HFFc6 (cell line): ENCODE measurements at regions not wholly inside any gene's neighbourhood (a gene's known extent, or its start where the extent isn't known, plus 50 kb on each side); places are given as distances from the start of the nearest gene placed in this dataset.

ENCODE experiments used
- DNase-seq: peaks from one replicate; pipeline ENCODE4 v3.0.0-alpha.2; 2018
- H3K27ac Mint-ChIP-seq: 2 replicates; pipeline ENCODE4 v1.8.0; 2020; ENCODE audit warnings: mild to moderate bottlenecking, mixed read lengths
- H3K27me3 Mint-ChIP-seq: 2 replicates; pipeline ENCODE4 v1.8.0; 2021; ENCODE audit warnings: mild to moderate bottlenecking, moderate library complexity, mixed read lengths; ENCODE audit not compliant: insufficient read depth
- H3K36me3 Mint-ChIP-seq: 2 replicates; pipeline ENCODE4 v1.8.0; 2021; ENCODE audit warnings: low read depth, mixed read lengths
- H3K4me1 Mint-ChIP-seq: 2 replicates; pipeline ENCODE4 v1.8.0; 2020; ENCODE audit warnings: low read depth, mixed read lengths
- H3K4me3 Mint-ChIP-seq: 2 replicates; pipeline ENCODE4 v1.8.0; 2020; ENCODE audit warnings: mild to moderate bottlenecking, moderate library complexity, mixed read lengths
- H3K9me3 Mint-ChIP-seq: 2 replicates; pipeline ENCODE4 v1.8.0; 2020; ENCODE audit warnings: mild to moderate bottlenecking, mixed read lengths
- CTCF ChIP-seq: fragments of 200-600 bp; sonication (generic); IDR thresholded peaks from 2 replicates; pipeline ENCODE4 v1.5.0; 2021; ENCODE audit warnings: antibody characterized with exemption, mild to moderate bottlenecking

- Mint-ChIP-seq H3K9me3 (no peaks in the 10 kb centered on the region), H3K27me3 (peaks cover 33% of the 10 kb centered on the region), H3K27ac (no peak overlapping the region), H3K36me3 (no peaks in the 10 kb centered on the region), H3K4me1 (0 out of 2 replicates have a peak, but pooled peaks cover 5% of the 10 kb centered on the region), H3K4me3 (no peak overlapping the region)
- TF ChIP-seq CTCF, result no peak
- DNase-seq, result no peak
These were observed 176.1 kb downstream of the DAD1 start for GRCh38 chr14:22412926-22413411.

DNA sequence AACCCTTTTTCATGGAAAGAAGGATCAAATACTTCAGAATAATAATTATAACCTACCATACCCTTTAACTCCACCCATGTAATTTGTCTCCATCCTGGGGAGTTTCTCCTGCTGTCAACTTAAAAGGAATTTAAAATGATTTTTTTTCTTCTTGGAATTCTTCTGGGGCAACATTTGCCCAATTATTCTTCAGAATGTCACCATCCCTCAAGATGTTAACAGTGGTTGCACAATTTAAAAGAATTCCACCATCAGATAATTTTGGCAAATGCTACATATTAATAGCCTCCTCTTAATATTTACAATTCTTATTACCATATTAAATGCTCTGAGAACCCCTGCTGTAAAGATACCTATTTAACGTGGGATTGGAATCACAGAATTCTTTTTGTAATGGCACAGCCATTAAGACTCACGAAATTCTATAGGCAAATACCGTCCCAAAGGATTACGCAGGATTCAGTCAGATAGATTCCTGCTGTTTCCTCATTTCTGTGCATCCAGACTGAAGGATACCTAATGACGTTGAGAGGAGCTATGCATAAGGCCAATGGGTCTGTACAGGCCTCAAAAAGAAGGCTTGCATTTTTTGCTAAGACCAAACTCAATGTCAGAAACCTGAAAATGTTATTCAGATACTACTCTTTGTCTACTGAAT lies 177.5 kb downstream of the DAD1 start:
- Mint-ChIP-seq H3K9me3 (no peaks in the 10 kb centered on the region), H3K4me1 (0 out of 2 replicates have a peak, but pooled peaks cover 5% of the 10 kb centered on the region), H3K27ac (no peak overlapping the region), H3K27me3 (peaks cover 41% of the 10 kb centered on the region), H3K4me3 (no peak overlapping the region), H3K36me3 (no peaks in the 10 kb centered on the region)
- no peak for DNase-seq
- TF ChIP-seq CTCF, result no peak

GRCh38 chr14:22410497-22410896 lies 178.5 kb downstream of the DAD1 start:
- H3K36me3 Mint-ChIP-seq, result no peaks in the 10 kb centered on the region
- no peaks in the 10 kb centered on the region for H3K9me3 Mint-ChIP-seq
- no peak for DNase-seq
- no peak overlapping the region for H3K27ac Mint-ChIP-seq
- 0 out of 2 replicates have a peak, but pooled peaks cover 5% of the 10 kb centered on the region for H3K4me1 Mint-ChIP-seq
- TF ChIP-seq CTCF, result no peak
- H3K27me3 Mint-ChIP-seq, result peaks cover 42% of the 10 kb centered on the region
- no peak overlapping the region for H3K4me3 Mint-ChIP-seq

- Mint-ChIP-seq H3K4me1 (0 out of 2 replicates have a peak, but pooled peaks cover 5% of the 10 kb centered on the region), H3K27ac (no peak overlapping the region), H3K4me3 (no peak overlapping the region), H3K36me3 (no peaks in the 10 kb centered on the region), H3K9me3 (no peaks in the 10 kb centered on the region), H3K27me3 (peaks cover 32% of the 10 kb centered on the region)
- no peak for TF ChIP-seq CTCF
- DNase-seq, result no peak
These were observed 180.0 kb downstream of the DAD1 start for GRCh38 chr14:22409006-22409405.

DNA sequence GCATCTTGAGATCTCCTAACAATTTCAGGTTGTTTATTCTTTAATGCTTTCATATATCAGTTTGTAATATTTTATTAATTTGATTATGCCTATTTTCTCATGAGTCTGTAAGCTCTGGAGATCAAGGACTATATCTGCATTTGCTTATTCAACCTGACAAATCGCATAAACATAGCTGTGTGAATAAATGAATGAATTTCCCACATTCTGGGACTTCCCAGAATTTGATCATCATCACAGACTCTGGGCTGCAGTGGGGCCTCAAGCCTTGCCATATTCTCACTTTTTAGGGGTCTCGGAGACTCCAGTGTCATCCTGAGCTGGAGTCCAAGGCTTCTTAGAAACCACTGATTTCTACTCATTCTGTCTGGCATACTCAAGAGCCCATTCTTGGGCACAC lies 180.5 kb downstream of the DAD1 start:
- Mint-ChIP-seq H3K36me3 (no peaks in the 10 kb centered on the region), H3K4me3 (no peak overlapping the region), H3K9me3 (no peaks in the 10 kb centered on the region), H3K27ac (no peak overlapping the region), H3K4me1 (0 out of 2 replicates have a peak, but pooled peaks cover 5% of the 10 kb centered on the region), H3K27me3 (peaks cover 30% of the 10 kb centered on the region)
- DNase-seq, result no peak
- no peak for TF ChIP-seq CTCF
